ENCODE measurements at regions not wholly inside any gene's neighbourhood (a gene's known extent, or its start where the extent isn't known, plus 50 kb on each side); places are given as distances from the start of the nearest gene placed in this dataset.

DNA sequence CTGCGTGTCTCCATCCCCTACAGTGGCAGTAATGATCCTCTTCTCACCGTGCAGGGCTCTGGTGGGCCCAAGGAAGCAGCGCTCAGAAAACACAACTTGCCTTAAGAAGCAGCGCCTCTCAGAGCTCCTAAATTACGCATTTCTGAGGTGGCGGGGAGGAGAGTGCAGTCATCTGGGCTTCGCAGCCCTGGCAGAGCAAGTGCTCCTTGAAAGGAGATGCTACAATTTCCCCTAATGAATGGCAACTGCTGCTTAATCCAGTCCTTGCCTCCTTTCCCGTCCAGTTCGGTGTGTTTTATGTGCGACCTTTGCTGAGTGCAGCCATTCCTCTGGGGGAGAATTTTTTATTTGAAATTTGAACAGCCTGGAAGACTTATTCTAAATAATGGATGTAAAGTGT lies 287.3 kb downstream of the PTPRU start:
- no peak for TF ChIP-seq SUZ12 (IDR thresholded peaks at IDR 0.05; ENCODE audit: extremely low read depth, insufficient read depth, insufficient read length)
- TF ChIP-seq YY1 (IDR thresholded peaks at IDR 0.05; ENCODE audit: insufficient read depth, insufficient read length): no peak
- TF ChIP-seq ZNF274 (IDR thresholded peaks at IDR 0.05; ENCODE audit: low read depth, low read length): no peak

All from NT2/D1 (cell line).